ENCODE measurements at regions not wholly inside any gene's neighbourhood (a gene's known extent, or its start where the extent isn't known, plus 50 kb on each side); places are given as distances from the start of the nearest gene placed in this dataset.

GRCh38 chr3:106806964-106807363, 570.3 kb upstream of the CCDC54 start:
- DNase-seq = no peak

GRCh38 chr3:106809041-106809440, 568.2 kb upstream of the CCDC54 start:
- no peak for DNase-seq

- peak; percentile 66 for DNase-seq
Measured at GRCh38 chr3:106809623-106810299, 567.5 kb upstream of the CCDC54 start.

GRCh38 chr3:106810300-106810875, 566.9 kb upstream of the CCDC54 start:
- peak; percentile 26 for DNase-seq

GRCh38 chr3:106811376-106811775, 565.9 kb upstream of the CCDC54 start:
- no peak for DNase-seq

- no peak for DNase-seq
Measured at GRCh38 chr3:106813742-106814141, 563.5 kb upstream of the CCDC54 start.

- DNase-seq = peak; percentile 89
Measured at GRCh38 chr3:106814231-106814630, 563.0 kb upstream of the CCDC54 start.

GRCh38 chr3:106816838-106817237, 560.4 kb upstream of the CCDC54 start:
- DNase-seq = no peak

GRCh38 chr3:106817706-106818105, 559.5 kb upstream of the CCDC54 start:
- no peak for DNase-seq

- DNase-seq = peak; percentile 49
Measured at GRCh38 chr3:106819440-106819839, 557.8 kb upstream of the CCDC54 start.

- no peak for DNase-seq
Measured at GRCh38 chr3:106820726-106821362, 556.4 kb upstream of the CCDC54 start.

GRCh38 chr3:106821801-106822200, 555.4 kb upstream of the CCDC54 start:
- DNase-seq = no peak

GRCh38 chr3:106822204-106822603, 555.0 kb upstream of the CCDC54 start:
- no peak for DNase-seq

- DNase-seq = no peak
Measured at GRCh38 chr3:106823701-106824100, 553.5 kb upstream of the CCDC54 start.

GRCh38 chr3:106824856-106825255, 552.4 kb upstream of the CCDC54 start:
- DNase-seq = peak; percentile 5

- no peak for DNase-seq
Measured at GRCh38 chr3:106825962-106826605, 551.2 kb upstream of the CCDC54 start.

- no peak for DNase-seq
Measured at GRCh38 chr3:106826791-106827311, 550.4 kb upstream of the CCDC54 start.

GRCh38 chr3:106827515-106828213, 549.6 kb upstream of the CCDC54 start:
- DNase-seq = no peak

GRCh38 chr3:106829206-106829605, 548.0 kb upstream of the CCDC54 start:
- peak; percentile 11 for DNase-seq

- no peak for DNase-seq
Measured at GRCh38 chr3:106830334-106830733, 546.9 kb upstream of the CCDC54 start.

GRCh38 chr3:106836906-106837305, 540.3 kb upstream of the CCDC54 start:
- DNase-seq = no peak

GRCh38 chr3:106837616-106838015, 539.6 kb upstream of the CCDC54 start:
- no peak for DNase-seq

Data from NCI-H69 (cell line).